ENCODE measurements at regions not wholly inside any gene's neighbourhood (a gene's known extent, or its start where the extent isn't known, plus 50 kb on each side); places are given as distances from the start of the nearest gene placed in this dataset.
"Not testable (repeated sequence)": the region's sequence is repeated elsewhere in the genome, so short reads cannot be mapped to it uniquely, and the experiment has no call there.

DNA sequence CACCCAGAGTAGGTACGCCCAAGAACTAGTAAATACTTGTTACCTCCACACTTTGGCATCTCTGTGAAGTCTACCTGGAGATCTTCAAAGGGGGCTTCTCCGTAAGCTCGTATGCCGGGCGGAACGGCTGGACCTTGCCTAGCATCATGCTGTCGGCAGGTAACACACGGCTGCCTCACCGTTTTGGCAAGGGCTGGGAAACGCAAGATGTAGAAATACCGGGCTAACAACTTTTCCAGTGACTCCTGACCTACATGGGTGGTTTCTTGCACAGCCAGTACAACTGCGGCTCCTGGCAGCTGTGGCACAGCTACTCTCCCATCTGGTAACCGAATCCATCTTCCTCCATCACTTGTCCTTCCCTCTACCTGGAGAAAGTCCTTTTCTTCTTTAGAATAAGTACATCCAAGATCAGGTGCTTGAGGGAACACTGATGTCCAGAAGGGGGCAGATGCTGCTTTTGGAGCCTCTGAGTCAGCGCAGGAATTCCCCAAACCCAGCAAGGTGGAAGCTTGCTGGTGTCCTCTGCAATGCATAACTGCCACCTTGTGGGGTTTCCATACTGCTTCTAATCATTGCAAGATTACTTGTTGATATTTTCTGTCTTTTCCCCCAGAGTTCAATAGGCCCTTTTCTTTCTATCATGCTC, 59.7 kb upstream of the FRG2C start:
- H3K36me3 Mint-ChIP-seq (ENCODE audit: low read depth); H3K27me3 Mint-ChIP-seq; DNase-seq; H3K27ac Mint-ChIP-seq; H3K4me1 Mint-ChIP-seq (ENCODE audit: low read depth); H3K9me3 Mint-ChIP-seq; H3K4me3 Mint-ChIP-seq: not testable (repeated sequence)

DNA sequence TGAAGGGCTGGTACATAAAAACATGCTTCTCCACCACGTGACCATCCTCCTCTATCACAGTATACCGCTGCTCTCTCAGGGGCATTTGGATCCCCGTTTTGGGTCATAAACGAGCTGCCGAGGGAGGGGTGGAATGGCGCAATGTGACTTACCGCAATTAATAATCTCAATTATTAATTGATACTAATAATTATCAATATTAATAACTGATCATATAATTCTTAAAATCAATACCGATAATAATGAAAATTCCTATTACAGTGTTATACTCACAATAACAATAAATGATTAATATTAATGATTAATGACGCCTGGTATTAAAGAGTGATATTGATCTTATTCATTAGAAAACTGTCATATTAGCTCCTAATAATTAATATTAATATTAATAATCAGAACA, 56.1 kb upstream of the FRG2C start:
- H3K4me1 Mint-ChIP-seq (ENCODE audit: low read depth); H3K27ac Mint-ChIP-seq; H3K9me3 Mint-ChIP-seq; H3K4me3 Mint-ChIP-seq; H3K36me3 Mint-ChIP-seq (ENCODE audit: low read depth); DNase-seq: not testable (repeated sequence)
- peaks cover 18% of the 10 kb centered on the region for H3K27me3 Mint-ChIP-seq

DNA sequence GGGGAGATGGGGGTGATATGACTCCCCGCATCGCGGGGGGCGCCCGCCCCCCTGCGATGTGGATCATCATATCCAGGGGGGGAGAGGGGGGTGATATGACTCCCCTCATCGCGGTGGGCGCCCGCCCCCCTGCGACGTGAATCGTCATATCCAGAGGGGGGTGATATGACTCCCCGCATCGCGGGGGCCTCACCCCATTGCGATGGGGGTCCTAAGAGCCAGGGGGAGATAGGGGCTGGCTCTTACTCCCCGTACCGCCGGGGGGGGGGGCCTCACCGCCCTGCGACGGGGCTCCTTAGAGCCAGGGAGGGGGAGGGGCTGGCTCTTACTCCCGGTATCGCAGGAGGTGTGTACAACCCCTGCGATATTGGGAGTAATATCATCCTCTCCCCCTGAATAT, 54.5 kb upstream of the FRG2C start:
- H3K9me3 Mint-ChIP-seq; H3K4me3 Mint-ChIP-seq; DNase-seq; H3K36me3 Mint-ChIP-seq (ENCODE audit: low read depth); H3K4me1 Mint-ChIP-seq (ENCODE audit: low read depth); H3K27ac Mint-ChIP-seq: not testable (repeated sequence)
- H3K27me3 Mint-ChIP-seq = peaks cover 18% of the 10 kb centered on the region

DNA sequence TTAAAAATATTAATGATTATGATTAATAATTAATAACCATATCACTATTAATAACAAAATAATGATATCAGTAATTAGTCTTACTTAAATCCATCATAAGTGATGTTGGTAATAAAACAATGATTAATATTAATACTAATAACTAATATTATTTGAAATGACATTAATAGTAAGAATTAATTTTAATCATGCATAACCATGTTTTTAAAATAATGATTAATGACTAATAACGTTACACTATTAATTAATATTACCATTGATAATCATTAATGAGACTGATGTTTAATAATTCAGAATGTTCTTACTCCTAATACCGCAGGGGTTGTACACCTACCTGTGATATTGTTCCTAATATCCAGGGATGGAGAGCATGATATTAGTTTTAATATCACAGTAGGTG, 53.4 kb upstream of the FRG2C start:
- Mint-ChIP-seq H3K27me3 (peaks cover 18% of the 10 kb centered on the region), H3K4me3 (no peak overlapping the region)

DNA sequence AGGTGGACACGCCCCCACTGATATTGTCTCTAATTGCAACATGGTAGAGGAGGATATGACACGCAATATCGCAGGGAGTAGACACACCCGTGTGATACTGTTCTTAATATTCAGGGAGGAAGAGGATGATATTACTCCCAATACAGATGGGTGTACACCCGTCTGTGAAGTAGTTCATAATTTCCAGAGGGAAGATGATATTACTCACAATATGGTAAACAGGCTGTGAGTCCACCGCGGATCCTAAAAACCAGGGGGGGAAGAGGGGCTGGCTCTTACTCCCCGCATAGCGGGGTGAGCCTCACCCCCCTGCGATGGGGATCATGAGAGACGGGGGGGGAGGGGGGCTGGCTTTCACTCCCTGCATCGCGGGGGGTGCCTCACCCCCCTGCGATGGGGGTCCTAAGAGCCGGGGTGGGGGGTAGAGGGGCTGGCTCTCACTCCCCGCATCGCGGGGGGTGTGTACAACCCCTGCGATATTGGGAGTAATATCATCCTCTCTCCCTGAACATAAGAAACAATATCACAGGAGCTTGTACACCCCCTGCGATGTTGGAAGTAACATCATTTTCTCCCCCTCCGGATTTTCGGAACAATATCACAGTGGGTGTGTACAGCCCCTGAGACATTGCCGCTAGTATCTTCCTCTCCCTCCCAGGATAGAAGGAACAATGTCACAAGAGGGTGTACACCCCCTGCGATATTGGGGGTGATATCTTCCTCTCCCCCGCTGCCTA, 52.2 kb upstream of the FRG2C start:
- H3K9me3 Mint-ChIP-seq; H3K4me3 Mint-ChIP-seq; H3K4me1 Mint-ChIP-seq (ENCODE audit: low read depth); H3K27ac Mint-ChIP-seq; DNase-seq; H3K36me3 Mint-ChIP-seq (ENCODE audit: low read depth): not testable (repeated sequence)
- H3K27me3 Mint-ChIP-seq = peaks cover 19% of the 10 kb centered on the region

More for the DNA sequence above, 53.4 kb upstream of the FRG2C start:
- Mint-ChIP-seq H3K9me3 (no peaks in the 10 kb centered on the region), H3K4me1 (ENCODE audit: low read depth) (no peaks in the 10 kb centered on the region), H3K27ac (no peak overlapping the region), H3K36me3 (ENCODE audit: low read depth) (no peaks in the 10 kb centered on the region)
- DNase-seq = no peak
